IMR-90 (cell line): ENCODE measurements at regions not wholly inside any gene's neighbourhood (a gene's known extent, or its start where the extent isn't known, plus 50 kb on each side); places are given as distances from the start of the nearest gene placed in this dataset.

Experiments
- ATAC-seq: fragments of 200-7000 bp; cut with Tn5 transposase; 2 replicates; pipeline ENCODE4 v1.9.1; 2020; ENCODE audit warnings: low read depth, mild to moderate bottlenecking, moderate library complexity
- BruUV-seq: library from RNA; stranded (reverse); fragments of 400-500 nt; replicated peaks from 2 replicates; lab custom pipeline; 2021; lab: Mats Ljungman, UMichigan
- CTCF ChIA-PET: fragments of 300-600 bp; formaldehyde crosslinking; extraction: SDS; loops from one replicate; lab custom pipeline; 2021; ENCODE audit warnings: antibody characterized with exemption; lab: Yijun Ruan, JAX
- POLR2A ChIA-PET: fragments of 300-600 bp; sonication (Branson Sonifier 250); formaldehyde crosslinking; loops from one replicate; lab custom pipeline; 2022; ENCODE audit warnings: antibody characterized with exemption; ENCODE audit not compliant: unreplicated experiment; lab: Charles Lee
- DNase-seq: peaks from one replicate; pipeline ENCODE4 v3.0.0; 2013
- H2AFZ ChIP-seq: replicated peaks from 2 replicates; pipeline ENCODE3; 2013; ENCODE audit warnings: low read length, mild to moderate bottlenecking; ENCODE audit not compliant: poor library complexity
- H2AK5ac ChIP-seq: 2 replicates; pipeline ENCODE4 v1.6.1; 2013; ENCODE audit warnings: low read depth, low read length, inconsistent platforms
- H2AK9ac ChIP-seq: replicated peaks from 2 replicates; pipeline ENCODE3; 2013; ENCODE audit warnings: mild to moderate bottlenecking, low read depth, low read length, moderate library complexity; ENCODE audit not compliant: poor library complexity
- H2BK120ac ChIP-seq: 2 replicates; pipeline ENCODE4 v1.6.1; 2013; ENCODE audit warnings: low read depth, low read length, inconsistent platforms
- H2BK15ac ChIP-seq: 3 replicates; pipeline ENCODE4 v1.6.1; 2013; ENCODE audit warnings: low read depth, low read length, inconsistent platforms
- H2BK20ac ChIP-seq: 2 replicates; pipeline ENCODE4 v1.6.1; 2013; ENCODE audit warnings: low read depth, mild to moderate bottlenecking, inconsistent platforms, low read length, moderate library complexity
- H2BK5ac ChIP-seq: 2 replicates; pipeline ENCODE4 v1.6.1; 2013; ENCODE audit warnings: mild to moderate bottlenecking, low read depth, low read length, inconsistent platforms; ENCODE audit not compliant: poor library complexity, severe bottlenecking
- H3K14ac ChIP-seq: replicated peaks from 2 replicates; pipeline ENCODE4 v1.6.1; 2013; ENCODE audit warnings: low read depth, low read length, inconsistent platforms
- H3K18ac ChIP-seq: 2 replicates; pipeline ENCODE4 v1.6.1; 2013; ENCODE audit warnings: low read depth, low read length, control low read depth
- H3K23ac ChIP-seq: 2 replicates; pipeline ENCODE4 v1.6.1; 2013; ENCODE audit warnings: low read depth, low read length, inconsistent platforms
- H3K27ac ChIP-seq: 2 replicates; pipeline ENCODE4 v1.5.1; 2013; ENCODE audit warnings: mild to moderate bottlenecking, control low read depth, low read length; ENCODE audit not compliant: insufficient read depth
- H3K27me3 ChIP-seq: 2 replicates; pipeline ENCODE4 v1.6.1; 2013; ENCODE audit warnings: low read length; ENCODE audit not compliant: control insufficient read depth, insufficient read depth
- H3K36me3 ChIP-seq: 2 replicates; pipeline ENCODE4 v1.6.1; 2013; ENCODE audit warnings: low read length, mixed read lengths; ENCODE audit not compliant: control insufficient read depth, insufficient read depth
- H3K4ac ChIP-seq: 2 replicates; pipeline ENCODE4 v1.6.1; 2013; ENCODE audit warnings: low read depth, low read length, inconsistent platforms
- H3K4me1 ChIP-seq: 2 replicates; pipeline ENCODE4 v1.6.1; 2013; ENCODE audit warnings: low read length, mixed read lengths; ENCODE audit not compliant: control insufficient read depth, insufficient read depth
- H3K4me2 ChIP-seq: 2 replicates; pipeline ENCODE4 v1.6.1; 2013; ENCODE audit warnings: low read depth, mild to moderate bottlenecking, control low read depth, low read length, moderate library complexity
- H3K4me3 ChIP-seq: 2 replicates; pipeline ENCODE4 v1.5.1; 2013; ENCODE audit warnings: low read depth, mild to moderate bottlenecking, control low read depth, low read length, moderate library complexity; ENCODE audit not compliant: insufficient read depth
- H3K56ac ChIP-seq: 2 replicates; pipeline ENCODE4 v1.6.1; 2013; ENCODE audit warnings: low read length, inconsistent platforms; ENCODE audit not compliant: insufficient read depth; ENCODE audit errors: extremely low read depth
- H3K79me1 ChIP-seq, 2 experiments: 2 replicates each; pipeline ENCODE4 v1.6.1; 2013; ENCODE audit warnings: low read length in 2 of 2, inconsistent platforms in 1 of 2, low read depth in 1 of 2
- H3K9ac ChIP-seq: 2 replicates; pipeline ENCODE4 v1.6.1; 2013; ENCODE audit warnings: low read depth, low read length, control low read depth
- H3K9me1 ChIP-seq: 2 replicates; pipeline ENCODE4 v1.6.1; 2013; ENCODE audit warnings: low read length, inconsistent platforms; ENCODE audit not compliant: insufficient read depth
- H3K9me3 ChIP-seq: 2 replicates; pipeline ENCODE4 v1.6.1; 2013; ENCODE audit warnings: low read length; ENCODE audit not compliant: control insufficient read depth, insufficient read depth
- H4K20me1 ChIP-seq: 2 replicates; pipeline ENCODE4 v1.6.1; 2013; ENCODE audit warnings: low read length, inconsistent platforms; ENCODE audit not compliant: insufficient read depth
- H4K5ac ChIP-seq: 2 replicates; pipeline ENCODE4 v1.6.1; 2013; ENCODE audit warnings: mild to moderate bottlenecking, low read depth, low read length, control low read depth
- H4K8ac ChIP-seq, 2 experiments: 2 replicates each; pipeline ENCODE4 v1.6.1; 2013; ENCODE audit warnings: low read depth in 2 of 2, low read length in 2 of 2, control low read depth in 1 of 2, inconsistent platforms in 1 of 2
- H4K91ac ChIP-seq: 2 replicates; pipeline ENCODE4 v1.6.1; 2013; ENCODE audit warnings: low read depth, low read length, inconsistent platforms; ENCODE audit not compliant: insufficient read depth
- RAD21 ChIP-seq: IDR thresholded peaks from 2 replicates; pipeline ENCODE4 v1.6.1; 2012; ENCODE audit warnings: low read length, improper control_type of control experiment
- RCOR1 ChIP-seq: IDR thresholded peaks from 2 replicates; pipeline ENCODE4 v1.6.1; 2012; ENCODE audit warnings: mild to moderate bottlenecking, low read length, improper control_type of control experiment; ENCODE audit not compliant: insufficient replicate concordance
- SMC3 ChIP-seq: fragments of 150-350 bp; IDR thresholded peaks from 2 replicates; pipeline ENCODE4 v1.6.1; 2016; ENCODE audit warnings: low read depth, mild to moderate bottlenecking, antibody characterized with exemption, low read length, moderate library complexity
- WGBS, 2 experiments: methylation state at CpG; one replicate each; pipeline versions ENCODE4 v1.1.5 to v1.1.7; 2013; ENCODE audit warnings: missing lambda C conversion rate in 2 of 2; ENCODE audit not compliant: insufficient read length in 1 of 2; ENCODE audit errors: extremely low coverage in 2 of 2; 5-methylcytosine and 5-hydroxymethylcytosine counted together
- dilution Hi-C: fragments of 300-500 bp; cut with HindIII; formaldehyde crosslinking; loops from one replicate; pipeline ENCODE4 v1.14.3; 2018; ENCODE audit warnings: low sequenced_read_pairs; ENCODE audit not compliant: unreplicated experiment
- in situ Hi-C: fragments of 300-500 bp; cut with MboI; formaldehyde crosslinking; loops from 3 replicates; pipeline ENCODE4 v1.14.3; 2019; ENCODE audit warnings: low sequenced_read_pairs, inconsistent platforms, mixed read lengths
- intact Hi-C: fragments of 100-400 bp; cut with micrococcal nuclease; formaldehyde crosslinking; loops from 2 replicates; pipeline ENCODE4 v1.10.0; 2022

DNA sequence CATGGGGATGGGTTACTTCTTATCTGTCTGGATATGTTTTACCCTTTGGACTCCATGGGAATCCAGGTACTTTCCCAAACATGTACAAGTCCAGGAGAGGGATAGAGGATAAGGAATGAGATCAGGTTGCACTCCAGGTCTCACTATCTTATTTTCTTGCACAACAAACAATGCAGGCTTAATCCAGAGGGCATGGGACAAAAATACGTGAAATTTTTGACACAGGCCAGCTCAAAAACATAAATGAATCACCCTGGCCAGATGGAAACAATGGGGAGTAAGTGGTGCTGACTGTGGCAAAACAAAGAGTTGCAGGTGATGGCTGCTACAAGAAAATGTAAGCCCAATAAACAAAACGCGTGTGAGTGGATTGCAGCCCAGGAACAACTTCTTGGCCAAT lies 69.4 kb upstream of the GAS1 start:
- Histone ChIP-seq H4K91ac (no peak overlapping the region), H4K5ac (no peak overlapping the region), H3K36me3 (no peaks in the 10 kb centered on the region), H3K27me3 (peaks cover 2% of the 10 kb centered on the region; the same call in 1 of the 2 replicates), H2BK5ac (no peak overlapping the region), H2AK9ac (no peak overlapping the region), H3K4ac (no peak overlapping the region), H3K9me1 (no peaks in the 10 kb centered on the region), H3K56ac (no peak overlapping the region), H2AK5ac (no peak overlapping the region), H3K9ac (no peak overlapping the region), H4K8ac (no peak overlapping the region), H2AFZ (no peak overlapping the region), H2BK15ac (no peak overlapping the region), H3K4me2 (no peak overlapping the region), H3K27ac (no peak overlapping the region), H3K18ac (no peak overlapping the region), H3K79me1 (no peaks in the 10 kb centered on the region), H4K20me1 (no peaks in the 10 kb centered on the region), H3K4me3 (no peak overlapping the region), H3K9me3 (no peaks in the 10 kb centered on the region), H2BK20ac (no peak overlapping the region), H2BK120ac (no peak overlapping the region), H3K14ac (no peak overlapping the region), H3K4me1 (no peaks in the 10 kb centered on the region), H3K23ac (no peak overlapping the region)
- WGBS, 2 experiments: 100% methylated on average over 2 of the region's 3 CpGs; no CpG with 5 or more reads in 1 of the 2 experiments
- ChIA-PET POLR2A (no interaction called here), CTCF (interaction anchor here (0.7 kb wide), 1 partner anchor 697 kb away, joined by 3 read pairs; no protein-coding TSS in a partner anchor)
- in situ Hi-C loops (no loop called here), dilution Hi-C loops (no loop called here), intact Hi-C loops (no loop called here)
- no peak for ATAC-seq
- TF ChIP-seq RCOR1 (no peak), RAD21 (no peak), SMC3 (no peak)
- no TSS peak for BruUV-seq
- DNase-seq: no peak
